Parathyroid adenoma (tissue), 2 donors: ENCODE measurements at regions not wholly inside any gene's neighbourhood (a gene's known extent, or its start where the extent isn't known, plus 50 kb on each side); places are given as distances from the start of the nearest gene placed in this dataset.

Experiments used
- H2AFZ ChIP-seq: fragments of 300-600 bp; sonication (generic); one replicate; pipeline ENCODE4 v1.7.0; 2017; ENCODE audit warnings: antibody characterized with exemption, mild to moderate bottlenecking
- H3K27ac ChIP-seq: fragments of 300-600 bp; sonication (generic); one replicate; pipeline ENCODE4 v1.7.0; 2017
- H3K27me3 ChIP-seq: fragments of 300-600 bp; sonication (generic); one replicate; pipeline ENCODE4 v1.7.0; 2017; ENCODE audit warnings: low read length; ENCODE audit not compliant: control insufficient read depth, insufficient read depth
- H3K36me3 ChIP-seq: fragments of 300-600 bp; sonication (generic); one replicate; pipeline ENCODE4 v1.7.0; 2017; ENCODE audit warnings: low read length; ENCODE audit not compliant: control insufficient read depth, insufficient read depth
- H3K4me1 ChIP-seq: fragments of 300-600 bp; sonication (generic); one replicate; pipeline ENCODE4 v1.7.0; 2017; ENCODE audit warnings: control low read depth
- H3K4me2 ChIP-seq: fragments of 300-600 bp; sonication (generic); one replicate; pipeline ENCODE4 v1.7.0; 2017; ENCODE audit warnings: low read length
- H3K4me3 ChIP-seq: fragments of 300-600 bp; sonication (generic); one replicate; pipeline ENCODE4 v1.7.0; 2017; ENCODE audit warnings: low read depth, low read length
- H3K79me2 ChIP-seq: fragments of 300-600 bp; sonication (generic); one replicate; pipeline ENCODE4 v1.7.0; 2017; ENCODE audit warnings: control low read depth
- H3K9ac ChIP-seq: fragments of 300-600 bp; sonication (generic); one replicate; pipeline ENCODE4 v1.7.0; 2017; ENCODE audit warnings: mild to moderate bottlenecking
- H3K9me3 ChIP-seq: fragments of 300-600 bp; sonication (generic); one replicate; pipeline ENCODE4 v1.7.0; 2017; ENCODE audit warnings: low read length; ENCODE audit not compliant: control insufficient read depth
- TF ChIP-seq, protein P1 (sequence below): fragments of 300-600 bp; sonication (generic); IDR thresholded peaks from one replicate; pipeline ENCODE4 v1.7.0; 2017; ENCODE audit warnings: antibody characterized with exemption, mild to moderate bottlenecking
- donor health status: primary hyperparathyroidism.

DNA sequence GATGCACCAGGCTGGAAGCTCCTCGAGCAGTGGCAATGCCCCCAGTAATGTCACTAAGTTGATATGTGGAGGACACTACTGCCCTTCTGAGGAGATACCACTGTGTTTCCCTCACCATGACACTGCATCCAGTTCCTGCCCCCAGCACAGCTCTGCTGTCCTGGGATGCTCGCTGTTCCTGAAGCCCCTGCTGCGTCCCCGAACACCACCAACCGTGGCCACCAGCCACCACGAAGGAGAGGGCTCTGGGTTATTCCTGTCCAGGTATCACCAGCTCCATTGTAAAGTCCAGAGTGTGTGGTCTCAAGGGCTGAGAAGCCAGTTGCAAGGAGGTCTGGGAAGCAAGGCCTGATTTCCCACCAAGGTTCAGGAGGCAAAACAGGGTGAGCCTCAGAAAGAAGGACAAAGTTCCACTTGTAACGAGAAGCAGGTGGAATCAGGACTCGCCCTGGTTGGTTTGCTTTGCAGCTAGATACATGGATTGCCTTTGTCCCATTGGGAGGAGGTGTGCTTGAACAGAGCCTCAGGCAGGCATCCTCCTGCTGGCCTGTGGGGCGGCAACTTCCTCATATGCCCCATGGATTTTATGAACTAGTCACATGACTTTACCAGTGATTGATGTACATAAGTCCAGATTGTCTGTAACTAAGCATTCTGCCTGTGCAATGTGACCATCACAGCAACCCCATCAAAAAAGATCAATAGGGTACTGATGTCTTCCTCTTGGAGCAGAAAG lies 427.0 kb upstream of the VSTM2A start:
- Histone ChIP-seq H3K9me3 (no peaks in the 10 kb centered on the region), H3K4me2 (no peak overlapping the region), H3K27ac (no peak overlapping the region), H3K4me1 (no peaks in the 10 kb centered on the region), H3K9ac (no peak overlapping the region), H2AFZ (no peak overlapping the region), H3K27me3 (no peaks in the 10 kb centered on the region), H3K4me3 (no peak overlapping the region), H3K36me3 (no peaks in the 10 kb centered on the region), H3K79me2 (no peaks in the 10 kb centered on the region)
- TF ChIP-seq, protein P1, sequence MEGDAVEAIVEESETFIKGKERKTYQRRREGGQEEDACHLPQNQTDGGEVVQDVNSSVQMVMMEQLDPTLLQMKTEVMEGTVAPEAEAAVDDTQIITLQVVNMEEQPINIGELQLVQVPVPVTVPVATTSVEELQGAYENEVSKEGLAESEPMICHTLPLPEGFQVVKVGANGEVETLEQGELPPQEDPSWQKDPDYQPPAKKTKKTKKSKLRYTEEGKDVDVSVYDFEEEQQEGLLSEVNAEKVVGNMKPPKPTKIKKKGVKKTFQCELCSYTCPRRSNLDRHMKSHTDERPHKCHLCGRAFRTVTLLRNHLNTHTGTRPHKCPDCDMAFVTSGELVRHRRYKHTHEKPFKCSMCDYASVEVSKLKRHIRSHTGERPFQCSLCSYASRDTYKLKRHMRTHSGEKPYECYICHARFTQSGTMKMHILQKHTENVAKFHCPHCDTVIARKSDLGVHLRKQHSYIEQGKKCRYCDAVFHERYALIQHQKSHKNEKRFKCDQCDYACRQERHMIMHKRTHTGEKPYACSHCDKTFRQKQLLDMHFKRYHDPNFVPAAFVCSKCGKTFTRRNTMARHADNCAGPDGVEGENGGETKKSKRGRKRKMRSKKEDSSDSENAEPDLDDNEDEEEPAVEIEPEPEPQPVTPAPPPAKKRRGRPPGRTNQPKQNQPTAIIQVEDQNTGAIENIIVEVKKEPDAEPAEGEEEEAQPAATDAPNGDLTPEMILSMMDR: no peak

DNA sequence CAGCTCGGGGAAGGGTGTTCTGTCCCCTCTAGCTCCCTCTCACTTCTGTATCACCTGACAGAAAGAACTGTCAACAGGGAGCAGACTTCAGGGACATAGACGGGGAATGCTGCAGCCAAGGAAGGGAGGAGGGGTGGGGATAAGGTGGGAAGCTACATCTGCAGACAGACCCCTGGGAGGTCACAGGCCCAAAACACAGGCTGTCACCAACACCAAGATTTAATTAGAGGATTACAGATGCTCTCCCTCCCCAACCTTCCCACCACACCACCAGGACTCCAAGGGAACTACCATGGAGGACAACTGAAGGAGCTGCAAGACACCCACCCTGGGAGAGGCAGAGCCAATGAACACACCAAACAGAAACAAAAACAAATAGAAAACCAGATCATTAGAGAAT lies 425.2 kb upstream of the VSTM2A start:
- H3K36me3 ChIP-seq: no peaks in the 10 kb centered on the region
- TF ChIP-seq, protein P1: no peak
- H3K4me3 ChIP-seq: no peak overlapping the region
- H3K27me3 ChIP-seq: no peaks in the 10 kb centered on the region
- H3K4me1 ChIP-seq: no peaks in the 10 kb centered on the region
- no peak overlapping the region for H2AFZ ChIP-seq
- no peaks in the 10 kb centered on the region for H3K9me3 ChIP-seq
- H3K9ac ChIP-seq: no peak overlapping the region
- no peaks in the 10 kb centered on the region for H3K79me2 ChIP-seq
- no peak overlapping the region for H3K4me2 ChIP-seq
- H3K27ac ChIP-seq: no peak overlapping the region

DNA sequence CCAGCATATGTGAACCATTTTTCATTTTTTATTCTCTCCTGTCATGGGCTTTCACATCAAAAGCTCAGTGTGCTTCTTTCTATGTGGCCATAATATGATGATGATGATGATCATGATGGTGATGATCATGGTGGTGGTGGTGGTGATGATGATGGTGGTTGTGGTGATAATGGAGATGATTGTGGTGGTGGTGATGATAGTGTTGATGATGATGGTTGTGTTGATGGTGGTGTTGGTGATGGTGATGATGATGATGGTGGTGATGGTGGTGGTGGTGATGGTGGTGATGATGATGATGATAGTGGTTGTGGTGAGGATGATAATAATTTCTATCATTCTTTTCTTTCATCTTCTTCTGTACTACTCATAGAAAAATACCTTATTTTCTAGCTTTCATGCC lies 413.1 kb upstream of the VSTM2A start:
- Histone ChIP-seq H3K27me3 (no peaks in the 10 kb centered on the region), H3K9ac (no peak overlapping the region), H3K27ac (no peak overlapping the region), H3K4me2 (no peak overlapping the region), H3K4me3 (no peak overlapping the region), H2AFZ (no peak overlapping the region), H3K4me1 (no peaks in the 10 kb centered on the region), H3K79me2 (no peaks in the 10 kb centered on the region), H3K9me3 (no peaks in the 10 kb centered on the region), H3K36me3 (no peaks in the 10 kb centered on the region)
- TF ChIP-seq, protein P1: no peak

DNA sequence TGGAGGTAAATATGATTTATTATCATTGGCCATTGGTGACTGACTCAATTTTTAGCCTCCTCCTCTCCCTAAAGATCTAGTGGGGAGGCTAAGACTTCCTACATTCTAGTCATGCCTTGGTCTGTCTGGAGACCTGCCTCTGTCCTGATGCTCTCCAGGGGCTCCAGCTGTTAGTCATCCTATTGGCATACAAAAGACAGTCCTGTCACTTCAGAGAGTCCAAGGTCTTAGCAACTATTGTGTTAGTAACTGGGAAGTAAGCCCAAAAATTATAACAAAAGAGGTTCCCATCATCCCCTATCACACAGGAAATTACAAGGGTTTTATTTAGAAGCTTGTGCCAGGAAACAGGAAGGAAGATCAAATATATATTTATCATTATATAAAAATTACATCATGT lies 400.6 kb upstream of the VSTM2A start:
- Histone ChIP-seq H3K4me1 (no peaks in the 10 kb centered on the region), H3K4me2 (no peak overlapping the region), H3K9me3 (no peaks in the 10 kb centered on the region), H3K27me3 (no peaks in the 10 kb centered on the region), H3K4me3 (no peak overlapping the region), H3K27ac (no peak overlapping the region), H3K36me3 (no peaks in the 10 kb centered on the region), H3K9ac (no peak overlapping the region), H2AFZ (no peak overlapping the region), H3K79me2 (no peaks in the 10 kb centered on the region)
- TF ChIP-seq, protein P1: no peak

DNA sequence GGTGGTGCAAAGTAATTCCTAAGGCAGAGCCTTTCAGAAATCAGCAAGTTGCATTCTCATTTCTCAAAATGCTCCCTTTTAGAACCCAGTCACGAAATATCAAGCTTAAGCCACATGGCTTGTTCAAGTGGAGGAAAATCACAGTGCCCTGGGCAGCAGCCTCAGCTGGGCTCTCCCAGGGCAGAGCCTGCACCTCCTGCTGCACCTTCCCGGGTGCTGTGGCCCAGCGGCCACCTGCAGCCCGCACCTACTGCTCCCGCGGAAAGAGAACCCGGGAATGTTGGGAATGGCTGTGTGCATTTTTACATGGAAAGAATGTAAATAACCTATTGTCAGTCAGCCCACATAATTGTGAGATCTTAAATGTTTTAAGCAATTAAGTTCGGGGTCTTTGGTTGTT lies 396.5 kb upstream of the VSTM2A start:
- H3K27ac ChIP-seq: no peak overlapping the region
- H3K27me3 ChIP-seq: no peaks in the 10 kb centered on the region
- H3K79me2 ChIP-seq: no peaks in the 10 kb centered on the region
- no peaks in the 10 kb centered on the region for H3K36me3 ChIP-seq
- no peaks in the 10 kb centered on the region for H3K9me3 ChIP-seq
- H3K4me1 ChIP-seq: no peaks in the 10 kb centered on the region
- H3K9ac ChIP-seq: no peak overlapping the region
- no peak overlapping the region for H2AFZ ChIP-seq
- TF ChIP-seq, protein P1: no peak
- H3K4me3 ChIP-seq: no peak overlapping the region
- no peak overlapping the region for H3K4me2 ChIP-seq
